Ovary (tissue), 3 donors: ENCODE measurements at regions not wholly inside any gene's neighbourhood (a gene's known extent, or its start where the extent isn't known, plus 50 kb on each side); places are given as distances from the start of the nearest gene placed in this dataset.
"Not testable (repeated sequence)": the region's sequence is repeated elsewhere in the genome, so short reads cannot be mapped to it uniquely, and the experiment has no call there.

Source experiments
- EP300 ChIP-seq: sonication (generic); formaldehyde crosslinking; IDR thresholded peaks from one replicate; pipeline ENCODE4 v1.6.1; 2017; ENCODE audit warnings: antibody characterized with exemption
- POLR2A ChIP-seq: fragments of 450-650 bp; IDR thresholded peaks from one replicate; pipeline ENCODE4 v1.6.1; 2017; ENCODE audit warnings: antibody characterized with exemption, mild to moderate bottlenecking, moderate library complexity
- TF ChIP-seq, protein P1 (sequence below), 3 donors: fragments of 450-650 bp in 2 of 3; fragments of 200-600 bp in 1 of 3; IDR thresholded peaks; one replicate each; pipeline versions ENCODE4 v1.5.1 to v1.8.0; 2016 to 2022; ENCODE audit warnings: antibody characterized with exemption in 3 of 3, mild to moderate bottlenecking in 1 of 3
- donor health status: DM: no; HTN: no; CAD: no.

DNA sequence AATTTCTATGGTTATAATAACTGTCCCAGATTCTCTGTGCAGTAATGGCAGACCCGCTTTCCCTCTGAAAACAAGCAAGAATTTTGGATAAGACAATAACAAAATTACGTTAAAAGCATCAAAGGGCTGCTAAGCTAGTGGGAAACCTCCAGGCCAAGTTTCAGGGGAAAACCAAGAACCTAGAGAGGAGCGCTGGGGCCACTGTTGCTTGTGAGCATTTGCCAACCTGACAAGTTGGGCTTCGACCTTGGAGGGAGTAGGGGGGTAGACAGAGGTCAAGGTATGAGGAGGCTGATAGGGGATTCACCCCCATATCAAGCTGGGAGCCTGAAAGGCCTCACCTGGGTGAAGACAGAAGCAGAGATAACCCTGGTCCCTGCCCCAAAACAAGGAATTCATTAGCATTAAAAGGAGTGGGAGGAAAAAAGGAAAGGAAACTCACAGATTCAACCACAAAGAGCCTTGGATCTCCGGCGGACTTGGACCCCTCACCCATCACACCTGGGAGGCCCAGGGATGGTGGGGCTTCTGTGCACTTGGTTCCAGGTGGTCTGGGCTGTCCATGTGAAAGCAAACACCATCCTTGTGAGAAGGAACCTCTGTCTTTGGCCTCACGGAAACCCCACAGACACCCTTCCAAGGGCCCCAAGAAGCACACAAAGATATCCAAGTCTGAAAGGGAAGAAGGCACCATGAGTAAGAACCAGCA, 259.9 kb downstream of the GOLGA6L6 start:
- TF ChIP-seq, protein P1, sequence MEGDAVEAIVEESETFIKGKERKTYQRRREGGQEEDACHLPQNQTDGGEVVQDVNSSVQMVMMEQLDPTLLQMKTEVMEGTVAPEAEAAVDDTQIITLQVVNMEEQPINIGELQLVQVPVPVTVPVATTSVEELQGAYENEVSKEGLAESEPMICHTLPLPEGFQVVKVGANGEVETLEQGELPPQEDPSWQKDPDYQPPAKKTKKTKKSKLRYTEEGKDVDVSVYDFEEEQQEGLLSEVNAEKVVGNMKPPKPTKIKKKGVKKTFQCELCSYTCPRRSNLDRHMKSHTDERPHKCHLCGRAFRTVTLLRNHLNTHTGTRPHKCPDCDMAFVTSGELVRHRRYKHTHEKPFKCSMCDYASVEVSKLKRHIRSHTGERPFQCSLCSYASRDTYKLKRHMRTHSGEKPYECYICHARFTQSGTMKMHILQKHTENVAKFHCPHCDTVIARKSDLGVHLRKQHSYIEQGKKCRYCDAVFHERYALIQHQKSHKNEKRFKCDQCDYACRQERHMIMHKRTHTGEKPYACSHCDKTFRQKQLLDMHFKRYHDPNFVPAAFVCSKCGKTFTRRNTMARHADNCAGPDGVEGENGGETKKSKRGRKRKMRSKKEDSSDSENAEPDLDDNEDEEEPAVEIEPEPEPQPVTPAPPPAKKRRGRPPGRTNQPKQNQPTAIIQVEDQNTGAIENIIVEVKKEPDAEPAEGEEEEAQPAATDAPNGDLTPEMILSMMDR (IDR thresholded peaks at IDR 0.05), result not testable (repeated sequence)
- not testable (repeated sequence) for TF ChIP-seq POLR2A, EP300
